Neural crest cell (in vitro differentiated cells): ENCODE measurements at regions not wholly inside any gene's neighbourhood (a gene's known extent, or its start where the extent isn't known, plus 50 kb on each side); places are given as distances from the start of the nearest gene placed in this dataset.
"Not testable (repeated sequence)": the region's sequence is repeated elsewhere in the genome, so short reads cannot be mapped to it uniquely, and the experiment has no call there.

Experiments used
- DNase-seq: peaks from one replicate; pipeline ENCODE4 v3.0.0; 2021; ENCODE audit warnings: low read depth, mixed read lengths, low spot score
- H3K27ac Mint-ChIP-seq: one replicate; pipeline ENCODE4 v1.8.0; 2021; ENCODE audit warnings: mild to moderate bottlenecking, mixed read lengths; ENCODE audit not compliant: unreplicated experiment
- H3K27me3 Mint-ChIP-seq: 2 replicates; pipeline ENCODE4 v1.8.0; 2021; ENCODE audit warnings: low read depth, mild to moderate bottlenecking, mixed read lengths
- H3K36me3 Mint-ChIP-seq: 2 replicates; pipeline ENCODE4 v1.8.0; 2021; ENCODE audit warnings: low read depth, mild to moderate bottlenecking, mixed read lengths
- H3K4me1 Mint-ChIP-seq: 2 replicates; pipeline ENCODE4 v1.8.0; 2021; ENCODE audit warnings: mixed read lengths
- H3K4me3 Mint-ChIP-seq: one replicate; pipeline ENCODE4 v1.8.0; 2021; ENCODE audit warnings: mild to moderate bottlenecking, mixed read lengths
- H3K9me3 Mint-ChIP-seq: 2 replicates; pipeline ENCODE4 v1.8.0; 2021; ENCODE audit warnings: mixed read lengths
- TF ChIP-seq, protein P1 (sequence below): fragments of 200-600 bp; sonication (generic); conservative IDR thresholded peaks from 2 replicates; pipeline ENCODE4 v1.5.0; 2021; ENCODE audit warnings: antibody characterized with exemption, mild to moderate bottlenecking

GRCh38 chr14:38608244-38608643, 352.4 kb upstream of the CLEC14A start:
- H3K27ac Mint-ChIP-seq, result no peak overlapping the region
- H3K4me3 Mint-ChIP-seq, result no peak overlapping the region
- H3K36me3 Mint-ChIP-seq, result no peaks in the 10 kb centered on the region
- H3K27me3 Mint-ChIP-seq, result no peaks in the 10 kb centered on the region
- peaks cover 5% of the 10 kb centered on the region for H3K9me3 Mint-ChIP-seq
- H3K4me1 Mint-ChIP-seq, result peaks cover 4% of the 10 kb centered on the region
- TF ChIP-seq, protein P1, sequence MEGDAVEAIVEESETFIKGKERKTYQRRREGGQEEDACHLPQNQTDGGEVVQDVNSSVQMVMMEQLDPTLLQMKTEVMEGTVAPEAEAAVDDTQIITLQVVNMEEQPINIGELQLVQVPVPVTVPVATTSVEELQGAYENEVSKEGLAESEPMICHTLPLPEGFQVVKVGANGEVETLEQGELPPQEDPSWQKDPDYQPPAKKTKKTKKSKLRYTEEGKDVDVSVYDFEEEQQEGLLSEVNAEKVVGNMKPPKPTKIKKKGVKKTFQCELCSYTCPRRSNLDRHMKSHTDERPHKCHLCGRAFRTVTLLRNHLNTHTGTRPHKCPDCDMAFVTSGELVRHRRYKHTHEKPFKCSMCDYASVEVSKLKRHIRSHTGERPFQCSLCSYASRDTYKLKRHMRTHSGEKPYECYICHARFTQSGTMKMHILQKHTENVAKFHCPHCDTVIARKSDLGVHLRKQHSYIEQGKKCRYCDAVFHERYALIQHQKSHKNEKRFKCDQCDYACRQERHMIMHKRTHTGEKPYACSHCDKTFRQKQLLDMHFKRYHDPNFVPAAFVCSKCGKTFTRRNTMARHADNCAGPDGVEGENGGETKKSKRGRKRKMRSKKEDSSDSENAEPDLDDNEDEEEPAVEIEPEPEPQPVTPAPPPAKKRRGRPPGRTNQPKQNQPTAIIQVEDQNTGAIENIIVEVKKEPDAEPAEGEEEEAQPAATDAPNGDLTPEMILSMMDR, result no peak
- DNase-seq, result no peak

- H3K27ac Mint-ChIP-seq, result no peak overlapping the region
- H3K9me3 Mint-ChIP-seq, result peaks cover 5% of the 10 kb centered on the region
- DNase-seq, result no peak
- H3K27me3 Mint-ChIP-seq, result no peaks in the 10 kb centered on the region
- TF ChIP-seq, protein P1, result peak; percentile 53
- no peak overlapping the region for H3K4me3 Mint-ChIP-seq
- no peaks in the 10 kb centered on the region for H3K4me1 Mint-ChIP-seq
- H3K36me3 Mint-ChIP-seq, result no peaks in the 10 kb centered on the region
Observed at GRCh38 chr14:38605193-38606114, 349.6 kb upstream of the CLEC14A start.

DNA sequence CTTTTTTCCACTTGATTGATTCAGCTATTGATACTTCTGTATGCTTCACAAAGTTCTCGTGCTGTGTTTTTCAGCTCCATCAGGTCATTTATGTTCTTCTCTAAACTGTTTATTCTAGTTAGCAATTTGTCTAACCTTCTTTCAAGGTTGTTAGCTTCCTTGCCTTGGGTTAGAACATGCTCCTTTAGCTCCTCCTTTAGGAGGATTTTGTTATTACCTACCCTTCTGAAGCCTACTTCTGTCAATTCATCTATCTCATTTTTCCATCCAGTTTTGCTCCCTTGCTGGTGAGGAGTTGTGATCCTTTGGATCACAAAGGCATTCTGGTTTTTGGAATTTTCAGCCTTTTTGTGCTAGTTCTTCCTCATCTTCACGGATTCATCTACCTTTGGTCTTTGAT, 344.7 kb upstream of the CLEC14A start:
- not testable (repeated sequence) for H3K9me3 Mint-ChIP-seq, H3K4me3 Mint-ChIP-seq, H3K36me3 Mint-ChIP-seq, H3K4me1 Mint-ChIP-seq, H3K27ac Mint-ChIP-seq, H3K27me3 Mint-ChIP-seq, DNase-seq
- TF ChIP-seq, protein P1, result peak; percentile 45

DNA sequence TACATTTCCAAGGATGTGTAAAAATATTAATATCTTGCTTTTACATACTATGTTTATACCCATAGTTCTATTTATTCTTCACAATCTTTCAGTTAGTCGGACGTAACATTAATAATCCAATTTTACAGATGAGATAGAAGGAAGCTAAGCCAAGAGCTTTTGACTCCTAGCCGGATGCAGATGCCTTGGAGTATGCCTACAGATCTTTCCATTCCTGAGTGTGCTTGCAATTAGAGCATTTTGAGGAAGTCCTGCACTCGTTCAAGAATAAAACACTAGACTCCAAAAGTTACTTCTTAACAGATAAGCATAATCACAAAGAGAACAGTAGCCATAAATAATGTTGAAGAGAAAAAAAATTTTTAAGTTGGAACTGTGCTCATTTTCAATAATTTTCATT, 337.6 kb upstream of the CLEC14A start:
- peaks cover 6% of the 10 kb centered on the region for H3K4me1 Mint-ChIP-seq
- no peak for DNase-seq
- no peaks in the 10 kb centered on the region for H3K36me3 Mint-ChIP-seq
- H3K27ac Mint-ChIP-seq, result no peak overlapping the region
- no peak overlapping the region for H3K4me3 Mint-ChIP-seq
- TF ChIP-seq, protein P1, result no peak
- no peaks in the 10 kb centered on the region for H3K9me3 Mint-ChIP-seq
- no peaks in the 10 kb centered on the region for H3K27me3 Mint-ChIP-seq

DNA sequence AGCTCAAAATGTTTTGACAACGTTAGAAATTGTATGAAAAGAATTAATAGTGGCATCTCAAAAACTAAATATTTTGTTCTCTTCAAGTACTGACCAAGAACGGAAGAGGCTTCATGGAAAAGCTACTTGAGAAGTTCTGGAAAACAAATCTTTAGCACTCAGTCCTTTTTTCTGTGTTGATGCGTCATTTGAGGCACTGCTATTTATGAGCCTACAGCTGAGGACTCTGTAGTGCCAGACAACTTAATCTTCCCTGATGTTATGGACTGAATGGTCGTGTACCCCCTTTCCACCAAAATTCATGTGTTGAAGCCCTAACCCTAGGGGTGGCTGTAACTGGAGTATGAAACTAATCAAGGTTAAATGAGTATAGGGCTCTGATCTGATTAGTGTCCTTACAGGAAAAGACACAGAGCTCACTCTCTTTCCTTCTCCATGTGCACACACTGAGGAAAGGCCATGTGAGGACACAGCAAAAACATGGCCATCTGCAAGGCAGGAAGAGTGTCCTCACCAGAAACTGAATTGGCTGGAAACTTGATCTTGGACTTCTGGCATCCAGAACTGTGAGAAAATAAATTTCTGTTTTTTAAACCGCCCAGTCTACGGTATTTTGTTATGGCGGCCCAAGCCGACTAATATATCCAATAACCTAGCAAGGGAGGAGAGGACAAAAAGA, 337.0 kb upstream of the CLEC14A start:
- no peak overlapping the region for H3K27ac Mint-ChIP-seq
- H3K4me1 Mint-ChIP-seq, result peaks cover 6% of the 10 kb centered on the region
- no peak for DNase-seq
- TF ChIP-seq, protein P1, result no peak
- no peak overlapping the region for H3K4me3 Mint-ChIP-seq
- no peaks in the 10 kb centered on the region for H3K27me3 Mint-ChIP-seq
- no peaks in the 10 kb centered on the region for H3K36me3 Mint-ChIP-seq
- H3K9me3 Mint-ChIP-seq, result no peaks in the 10 kb centered on the region
